Ishikawa (cell line): ENCODE measurements at regions not wholly inside any gene's neighbourhood (a gene's known extent, or its start where the extent isn't known, plus 50 kb on each side); places are given as distances from the start of the nearest gene placed in this dataset.

Experiments
- EP300 ChIP-seq: IDR thresholded peaks from 2 replicates; pipeline ENCODE4 v1.6.1; 2012; ENCODE audit warnings: borderline replicate concordance
- MAX ChIP-seq: IDR thresholded peaks from 2 replicates; pipeline ENCODE4 v1.6.1; 2012
- NFIC ChIP-seq: IDR thresholded peaks from 2 replicates; pipeline ENCODE4 v1.6.1; 2012
- REST ChIP-seq: IDR thresholded peaks from 2 replicates; pipeline ENCODE4 v1.6.1; 2012; ENCODE audit warnings: low read depth, mild to moderate bottlenecking
- TAF1 ChIP-seq: IDR thresholded peaks from 2 replicates; pipeline ENCODE4 v1.6.1; 2012; ENCODE audit warnings: low read depth, mild to moderate bottlenecking
- TEAD4 ChIP-seq: IDR thresholded peaks from 2 replicates; pipeline ENCODE4 v1.6.1; 2012

- no peak for TF ChIP-seq TAF1
- TF ChIP-seq MAX, result no peak
- TF ChIP-seq EP300, result no peak
- TF ChIP-seq TEAD4, result no peak
- no peak for TF ChIP-seq REST
- TF ChIP-seq NFIC, result no peak
These were observed 356.9 kb upstream of the CCDC196 start for GRCh38 chr14:66129224-66129623.
